HG03571 (cell line): ENCODE measurements at regions not wholly inside any gene's neighbourhood (a gene's known extent, or its start where the extent isn't known, plus 50 kb on each side); places are given as distances from the start of the nearest gene placed in this dataset.
"Not testable (repeated sequence)": the region's sequence is repeated elsewhere in the genome, so short reads cannot be mapped to it uniquely, and the experiment has no call there.

Source experiments
- ATAC-seq: cut with Tn5 transposase; IDR thresholded peaks from one replicate; pipeline ENCODE4 v1.9.1; 2021; ENCODE audit not compliant: unreplicated experiment

DNA sequence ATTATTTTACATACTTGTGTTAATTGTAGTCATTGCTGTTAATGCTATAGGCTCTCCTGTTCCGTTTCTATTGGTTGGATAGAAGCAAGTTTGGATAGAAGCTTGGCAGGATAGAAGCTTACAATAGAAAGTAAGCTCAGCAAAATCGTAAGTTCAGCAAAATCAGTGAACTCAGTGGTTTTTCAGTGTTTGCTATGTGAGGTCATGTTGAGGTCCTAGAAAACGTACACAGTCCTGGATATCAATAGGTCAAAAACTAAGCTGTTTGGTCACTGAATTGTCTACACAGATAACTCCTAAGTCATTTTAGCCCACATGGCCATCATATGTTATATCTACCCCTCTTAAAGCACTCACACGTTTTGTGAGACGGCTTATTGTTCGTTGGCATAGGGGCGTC is 299.4 kb downstream of the MAN2A1 start:
- no peak for ATAC-seq

DNA sequence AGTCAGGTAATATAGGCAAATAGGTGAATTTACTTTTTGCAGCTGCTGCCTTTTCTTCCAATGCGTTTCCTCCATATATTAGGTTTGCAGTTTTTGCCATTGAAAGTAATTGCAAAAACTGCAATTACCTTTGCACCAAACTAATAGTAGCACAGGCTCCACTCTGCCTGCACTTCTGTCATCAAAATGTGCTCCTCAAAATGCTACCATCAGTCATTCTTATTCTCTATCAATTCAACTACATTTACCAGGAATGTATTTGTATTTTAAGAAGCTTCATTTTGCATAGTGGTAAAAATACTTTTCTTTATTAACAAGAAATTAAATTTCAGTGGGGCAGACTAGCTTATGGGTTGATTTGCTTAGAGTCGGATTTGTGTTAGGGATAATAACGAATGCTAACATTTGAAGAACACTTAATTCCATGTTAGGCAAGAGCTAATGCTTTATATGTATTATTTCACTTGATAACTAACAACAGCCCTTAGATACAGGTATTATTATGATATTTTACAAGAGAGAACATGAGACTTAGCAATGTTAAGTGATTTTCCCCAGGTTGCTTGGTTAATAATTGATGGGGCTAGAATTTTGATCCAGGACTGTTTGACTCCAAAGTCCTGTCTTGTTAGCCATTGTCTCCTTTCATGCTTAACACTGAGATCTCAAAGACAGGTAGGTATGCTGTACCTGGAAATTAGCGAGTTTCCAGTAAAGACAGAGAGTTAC is 300.4 kb downstream of the MAN2A1 start:
- ATAC-seq, result no peak

DNA sequence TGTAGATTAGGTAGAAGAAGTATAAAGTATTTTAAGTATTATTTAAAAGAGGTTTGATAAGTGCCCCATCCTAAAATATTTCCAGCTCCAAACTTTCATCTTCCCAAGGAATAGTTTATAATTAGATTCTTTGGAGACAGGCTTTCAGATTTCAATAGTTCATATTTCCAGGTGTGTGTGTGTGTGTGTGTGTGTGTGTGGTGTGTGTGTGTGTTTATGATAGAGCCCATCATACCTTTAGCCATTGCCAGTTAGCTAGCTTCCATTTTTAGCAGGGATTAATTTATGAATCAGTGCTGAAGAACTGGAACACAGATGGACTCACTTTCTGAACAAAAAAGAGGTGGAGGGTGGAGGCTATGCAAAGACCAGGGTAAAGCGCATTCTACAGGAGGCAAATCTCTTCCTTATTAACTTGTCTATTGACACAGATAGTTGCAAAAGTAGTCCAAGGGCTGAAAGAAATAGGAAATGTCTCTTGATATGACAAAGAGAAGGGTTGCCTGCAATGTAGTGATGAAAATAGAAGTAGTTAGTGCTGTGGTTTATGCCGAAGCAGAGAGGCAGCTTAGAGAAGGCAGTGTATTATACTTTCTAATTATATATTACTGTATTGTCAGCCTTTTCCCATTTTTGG is 301.1 kb downstream of the MAN2A1 start:
- ATAC-seq, result no peak

DNA sequence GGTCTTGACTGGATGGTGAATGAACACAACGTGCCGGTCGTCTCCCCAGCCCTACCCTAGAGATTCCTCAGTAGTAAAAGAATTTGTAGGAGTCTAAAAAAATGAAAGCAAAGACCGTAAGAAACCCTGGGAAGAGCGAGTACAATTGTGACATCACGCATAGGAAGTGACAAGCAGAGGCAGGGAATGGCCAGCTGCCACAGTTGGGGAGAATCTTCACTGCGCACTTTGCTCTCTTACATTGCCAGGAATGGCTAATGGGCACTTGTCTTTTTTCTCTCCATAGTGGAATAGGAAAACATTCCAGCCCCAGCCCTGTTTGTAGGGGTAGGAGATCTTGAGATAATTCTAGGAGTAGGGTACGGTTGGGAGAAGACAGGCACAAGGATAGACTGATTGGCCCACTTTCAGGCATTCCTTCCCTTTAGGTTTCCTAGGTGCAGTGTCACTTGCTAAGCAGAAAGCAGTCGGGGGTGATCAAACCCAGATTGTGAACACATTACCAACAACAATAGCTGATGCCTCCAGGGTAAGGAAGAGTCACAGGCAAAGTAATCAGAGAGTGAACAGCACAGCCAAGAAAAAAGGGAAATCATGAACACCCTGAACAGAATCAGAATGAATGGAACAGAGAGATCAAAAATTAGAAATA is 302.7 kb downstream of the MAN2A1 start:
- no peak for ATAC-seq

DNA sequence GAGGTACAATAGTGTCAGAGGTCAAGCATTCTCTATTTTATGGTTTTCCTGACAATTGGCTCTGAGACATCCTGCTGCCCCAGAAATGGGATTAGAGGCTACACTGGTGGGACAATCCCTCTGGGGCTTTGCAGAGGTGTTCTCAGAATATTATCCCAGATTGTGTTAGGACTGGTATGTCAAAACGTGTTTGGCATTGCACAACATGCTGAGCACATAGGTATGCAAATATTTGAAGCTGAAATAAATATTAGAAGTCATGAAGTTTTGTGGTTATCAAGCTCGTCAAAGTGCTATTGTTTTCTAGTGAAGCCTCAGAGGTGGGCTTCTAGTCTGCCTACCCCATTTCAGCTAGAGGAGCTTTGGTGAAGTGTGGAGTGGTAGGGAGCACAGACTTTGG is 304.4 kb downstream of the MAN2A1 start:
- ATAC-seq, result no peak

DNA sequence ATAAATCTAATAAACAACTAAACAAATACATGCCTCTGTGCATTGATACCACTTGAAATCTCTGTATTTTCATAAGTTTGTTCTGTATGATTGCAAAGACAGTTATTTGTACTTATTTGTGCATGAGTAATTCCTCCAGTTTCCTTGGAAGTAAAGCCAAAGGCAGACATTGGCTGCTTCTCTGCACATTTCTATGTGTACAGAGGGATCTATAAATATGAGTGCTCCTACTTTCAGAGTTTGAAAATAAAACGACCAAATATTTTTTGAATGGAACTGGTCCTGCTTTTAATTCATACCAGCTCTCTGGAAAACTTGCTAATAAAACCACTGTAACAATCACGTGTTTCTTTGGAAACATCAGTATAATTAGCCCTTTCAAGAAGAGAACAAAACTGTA is 306.5 kb downstream of the MAN2A1 start:
- ATAC-seq, result no peak

DNA sequence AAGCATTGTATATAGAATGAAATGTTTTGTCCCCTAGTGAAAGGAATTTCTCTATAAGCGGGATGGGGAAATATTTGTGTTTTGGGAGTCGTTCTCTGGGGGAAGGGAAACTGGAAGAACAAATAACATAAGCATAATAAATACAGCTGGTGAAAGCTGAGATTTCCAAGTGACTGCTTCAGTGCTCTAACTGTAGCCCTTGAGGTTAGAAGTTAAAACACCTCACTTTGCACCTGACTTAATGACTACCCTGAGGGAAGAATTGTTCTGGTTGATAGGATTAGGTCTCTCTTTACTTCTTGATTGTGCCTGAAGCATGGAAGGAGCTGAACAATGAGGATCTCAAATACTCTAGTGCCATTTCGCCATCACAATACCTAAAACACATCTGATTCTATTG is 307.4 kb downstream of the MAN2A1 start:
- no peak for ATAC-seq

DNA sequence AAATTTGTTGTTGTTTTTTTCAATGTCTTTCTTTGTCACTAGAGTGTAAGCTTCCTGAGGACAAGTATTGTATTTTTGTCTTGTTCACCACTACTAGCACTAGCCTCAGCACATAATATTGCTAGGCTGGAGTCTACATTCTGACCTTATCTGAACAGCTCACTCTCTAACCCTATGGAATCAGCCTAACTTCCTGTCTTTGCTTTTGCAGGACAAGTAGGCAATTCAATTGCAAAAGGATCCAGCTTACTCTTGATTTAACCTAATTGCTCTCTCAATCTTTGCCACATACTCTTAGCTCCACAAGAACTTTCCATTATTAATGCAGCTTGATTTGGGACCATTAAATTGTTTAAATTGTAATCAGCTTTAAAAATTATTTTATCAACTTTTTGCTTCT is 308.5 kb downstream of the MAN2A1 start:
- ATAC-seq, result no peak

DNA sequence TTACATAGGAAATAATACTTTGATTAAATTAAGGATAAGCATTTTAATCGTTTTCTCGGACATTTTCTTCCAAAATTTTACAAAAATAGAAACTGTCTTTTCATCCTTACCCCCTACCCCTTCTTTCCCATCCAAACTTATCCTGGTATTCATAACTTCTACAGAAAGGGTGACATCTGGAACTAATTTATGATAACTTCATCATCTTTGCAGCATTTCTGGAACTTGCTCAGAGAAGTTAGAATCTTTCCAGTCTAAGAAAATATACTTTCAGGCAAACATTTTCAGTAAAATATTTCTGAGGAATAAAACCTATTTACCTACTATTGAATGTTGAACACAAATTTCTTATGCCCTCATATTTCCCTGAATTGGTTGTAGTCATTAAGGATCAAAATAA is 309.0 kb downstream of the MAN2A1 start:
- ATAC-seq, result no peak

DNA sequence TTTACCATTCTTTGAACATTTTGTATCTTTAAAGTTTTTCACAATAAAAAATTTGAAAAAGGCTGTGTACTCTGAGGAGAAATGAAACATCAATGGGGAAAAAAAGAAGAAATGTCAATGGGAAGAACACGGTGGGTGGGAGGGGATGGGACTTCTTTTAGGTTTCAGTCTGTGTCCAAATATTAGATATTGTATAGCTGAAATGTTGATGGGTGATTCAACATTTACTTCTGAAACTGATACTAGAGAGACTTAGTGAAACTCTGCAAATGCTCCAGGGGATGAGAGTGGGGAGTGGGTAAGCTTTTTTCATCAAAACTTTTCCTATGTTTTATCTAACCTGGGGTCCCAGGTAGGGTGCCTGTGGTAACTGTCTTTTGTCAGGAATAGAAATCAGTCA is 311.9 kb downstream of the MAN2A1 start:
- no peak for ATAC-seq

DNA sequence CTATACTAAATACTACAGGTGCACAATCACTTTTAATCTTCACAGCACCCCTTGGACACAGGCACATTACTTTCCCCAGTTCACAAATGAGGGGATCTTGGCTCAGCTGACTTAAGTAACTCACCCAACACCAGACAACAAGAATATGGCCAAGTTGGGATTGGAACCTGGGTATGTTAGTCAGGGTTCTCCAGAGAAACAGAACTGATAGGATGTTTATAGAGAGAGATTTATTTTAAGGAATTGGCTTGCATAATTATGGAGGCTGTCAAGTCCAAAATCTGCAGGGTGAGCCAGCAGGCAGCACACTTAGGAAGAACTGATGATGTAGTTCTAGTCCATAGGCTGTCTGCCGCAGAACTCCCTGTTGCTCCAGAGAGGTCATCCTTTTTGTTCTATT is 312.9 kb downstream of the MAN2A1 start:
- ATAC-seq, result no peak

DNA sequence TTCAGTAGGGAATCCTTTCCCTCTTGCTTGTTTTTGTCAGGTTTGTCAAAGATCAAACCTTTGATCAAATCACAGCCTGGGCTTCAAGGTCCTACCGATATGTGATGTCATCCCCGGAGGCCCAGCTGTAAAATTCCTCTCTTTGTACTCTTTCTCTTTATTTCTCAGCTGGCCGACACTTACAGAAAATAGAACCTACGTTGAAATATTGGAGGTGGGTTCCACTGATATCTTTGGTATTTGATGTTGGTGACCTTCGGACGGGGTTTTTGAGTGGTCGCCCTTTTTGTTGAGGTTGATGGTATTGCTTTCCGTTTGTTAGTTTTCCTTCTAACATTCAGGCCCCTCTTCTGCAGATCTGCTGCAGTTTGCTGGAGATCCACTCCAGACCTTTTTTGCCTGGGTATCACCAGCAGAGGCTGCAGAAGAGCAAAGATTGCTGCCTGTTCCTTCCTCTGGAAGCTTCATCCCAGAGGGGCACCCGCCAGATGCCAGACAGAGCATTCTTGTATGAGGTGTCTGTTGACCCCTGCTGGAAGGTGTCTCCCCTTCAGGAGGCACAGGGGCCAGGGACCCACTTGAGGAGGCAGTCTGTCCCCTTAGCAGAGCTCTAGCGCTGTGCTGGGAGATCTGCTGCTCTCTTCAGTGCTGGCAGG is 316.3 kb downstream of the MAN2A1 start:
- not testable (repeated sequence) for ATAC-seq

DNA sequence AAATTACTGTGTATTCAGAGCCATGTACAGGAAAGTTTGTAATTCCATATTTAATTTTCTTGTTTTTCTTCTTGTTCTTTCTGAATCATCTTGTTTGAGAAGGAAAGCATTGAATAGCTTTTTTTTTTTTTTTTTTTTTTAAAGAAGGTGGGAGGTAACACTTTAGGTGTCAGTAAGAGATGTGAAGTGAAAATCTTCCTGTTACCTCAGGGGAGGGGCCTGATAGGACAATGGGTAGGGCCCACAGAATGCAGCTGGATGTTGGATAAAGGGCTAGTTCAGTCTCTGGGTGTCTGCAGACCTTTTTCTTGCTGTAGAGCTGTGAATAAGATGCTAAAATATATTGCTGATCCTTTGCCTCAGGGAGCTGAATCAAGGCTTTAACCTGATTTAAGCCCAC is 317.4 kb downstream of the MAN2A1 start:
- no peak for ATAC-seq

DNA sequence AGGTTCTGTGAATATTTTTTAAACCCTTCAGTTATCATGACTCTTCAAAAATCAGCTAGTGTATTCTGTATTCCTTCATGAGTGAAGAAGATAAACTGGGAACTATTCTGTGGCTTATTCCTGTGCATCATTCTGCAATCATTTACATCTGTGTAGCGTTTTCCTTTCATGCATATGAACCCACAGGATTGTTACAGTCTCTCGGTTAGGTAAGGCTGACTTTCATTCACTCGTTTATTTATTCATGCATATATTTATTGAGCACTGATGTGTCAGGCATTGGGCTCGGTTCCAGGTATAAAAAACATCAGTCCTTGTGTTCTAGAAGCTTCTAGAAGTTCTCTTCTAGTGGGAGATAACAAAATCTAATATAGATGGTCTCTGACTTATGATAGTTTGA is 318.4 kb downstream of the MAN2A1 start:
- ATAC-seq, result no peak

DNA sequence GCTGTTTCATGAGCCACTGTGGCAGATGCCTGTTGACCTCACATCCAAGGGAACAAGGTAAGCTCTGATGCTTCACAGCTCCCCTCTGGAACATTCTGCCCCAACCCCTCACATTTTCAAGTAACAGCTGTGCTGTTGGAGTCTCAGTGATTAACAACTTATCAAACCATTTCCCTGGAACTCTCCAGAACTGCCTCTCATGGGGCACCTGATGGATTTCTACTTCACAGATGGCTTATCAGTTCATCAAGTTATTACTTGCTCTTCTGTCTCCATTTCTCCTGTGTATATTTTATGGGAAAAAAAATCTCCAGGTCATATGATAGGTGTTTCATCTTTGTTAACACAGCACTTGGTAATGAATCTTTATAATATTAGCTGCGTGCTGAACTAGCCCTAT is 322.4 kb downstream of the MAN2A1 start:
- ATAC-seq, result no peak

DNA sequence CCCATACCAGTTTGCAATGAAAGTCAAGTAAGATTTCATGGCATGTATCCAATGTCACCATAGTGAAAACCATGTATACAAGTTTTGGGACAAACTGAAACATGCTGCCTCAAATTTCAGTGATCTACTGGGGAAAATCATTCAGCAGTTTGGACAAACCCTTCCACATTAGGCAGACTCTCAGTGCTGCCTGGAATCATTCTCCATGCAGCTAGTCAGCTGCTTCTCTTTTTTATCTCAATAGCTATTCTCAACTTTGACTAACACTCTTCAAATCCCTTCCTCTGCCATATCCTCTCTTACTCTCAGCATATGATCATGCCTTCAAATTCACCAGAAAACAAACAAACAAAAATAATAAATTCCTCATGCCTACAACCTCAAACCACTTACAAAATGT is 323.3 kb downstream of the MAN2A1 start:
- ATAC-seq, result no peak

DNA sequence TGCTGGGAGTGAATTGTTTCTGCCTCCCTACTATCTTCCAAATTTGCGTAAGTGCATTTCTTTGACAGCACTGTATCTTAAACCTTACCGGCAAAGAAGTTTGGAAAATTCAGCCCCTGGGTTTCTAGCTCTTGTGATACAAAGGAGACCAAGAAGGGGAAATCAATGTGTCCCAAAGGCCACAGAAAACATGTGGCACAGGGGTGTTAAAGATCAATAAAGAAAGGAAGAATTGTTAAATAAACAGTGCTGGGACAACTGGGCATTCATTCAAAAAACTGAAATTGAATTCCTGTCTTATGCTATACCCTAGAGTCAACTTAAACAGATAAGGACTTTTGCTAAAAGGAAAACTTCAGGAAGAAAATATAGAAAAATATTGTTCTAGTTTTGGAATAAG is 328.1 kb downstream of the MAN2A1 start:
- no peak for ATAC-seq

DNA sequence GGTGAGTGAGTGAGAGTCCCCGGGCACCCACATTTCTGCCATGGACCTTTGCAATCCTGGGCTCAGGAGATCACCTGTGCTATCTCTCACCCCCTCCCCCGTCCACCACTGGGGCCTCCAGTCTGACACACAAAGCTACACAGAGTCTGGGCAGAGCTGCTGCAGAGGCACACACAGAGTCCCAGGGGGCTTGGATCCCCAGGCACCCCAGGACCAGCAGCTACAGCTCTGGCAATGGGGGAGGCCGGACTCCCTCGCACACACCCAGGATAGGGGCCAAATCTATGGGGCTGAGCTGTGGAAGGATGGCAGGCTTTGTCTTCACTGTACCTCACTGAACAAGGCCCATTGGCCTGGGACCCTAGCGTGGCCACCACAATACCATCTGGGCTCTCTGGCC is 328.8 kb downstream of the MAN2A1 start:
- ATAC-seq, result no peak

DNA sequence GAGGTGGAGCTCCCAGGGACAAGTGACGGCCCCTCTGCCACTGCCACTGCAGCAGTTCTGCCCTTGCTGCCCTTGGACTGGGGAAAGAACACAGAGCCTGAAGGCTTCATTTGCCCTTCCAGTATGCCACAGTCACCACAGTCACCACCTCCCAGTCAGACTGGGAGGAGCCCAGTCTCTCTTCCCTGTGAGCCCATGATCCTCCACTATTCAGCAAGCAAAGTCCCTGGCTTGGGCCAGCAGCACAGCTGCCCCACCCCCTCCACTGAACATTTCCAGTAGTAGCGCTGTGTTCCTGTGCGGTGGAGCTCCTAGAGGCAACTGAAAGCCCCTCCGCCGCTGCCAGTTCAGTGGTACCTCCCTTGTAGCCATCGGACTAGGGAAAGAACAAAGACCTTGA is 329.4 kb downstream of the MAN2A1 start:
- ATAC-seq, result no peak

DNA sequence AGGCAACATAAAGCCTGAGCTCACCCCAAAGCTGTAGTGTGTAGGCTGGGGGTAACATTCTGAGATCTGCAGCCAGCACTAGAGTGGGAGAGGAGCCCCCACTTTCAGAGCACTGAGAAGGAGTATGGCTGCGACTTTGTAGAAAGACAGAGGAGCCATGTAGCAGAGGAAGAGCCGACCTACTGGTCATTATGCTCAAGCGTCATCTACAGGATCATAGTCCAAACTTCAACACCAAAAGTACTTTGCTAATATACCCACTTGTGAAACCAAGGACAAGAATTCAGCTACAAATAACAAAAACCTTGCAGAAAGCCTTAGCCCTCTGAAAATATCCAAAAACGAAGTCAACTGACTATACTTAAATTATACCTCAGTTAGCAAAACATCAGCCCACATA is 330.1 kb downstream of the MAN2A1 start:
- ATAC-seq, result no peak

DNA sequence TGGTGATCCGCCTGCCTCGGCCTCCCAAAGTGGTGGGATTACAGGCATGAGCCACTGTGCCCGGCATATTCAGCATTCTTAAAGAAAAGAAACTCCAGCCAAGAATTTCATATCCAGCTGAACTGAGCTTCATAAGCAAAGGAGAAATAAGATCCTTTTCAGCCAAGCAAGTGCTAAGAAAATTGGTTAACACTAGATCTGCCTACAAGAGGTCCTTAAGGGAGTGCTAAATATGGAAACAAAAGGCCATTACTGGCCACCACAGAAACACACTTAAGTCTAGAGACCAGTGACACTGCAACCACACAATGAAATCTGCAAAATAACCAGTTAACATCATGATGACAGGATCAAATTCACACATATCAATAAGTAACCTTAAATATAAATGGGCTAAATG is 331.5 kb downstream of the MAN2A1 start:
- ATAC-seq, result no peak

DNA sequence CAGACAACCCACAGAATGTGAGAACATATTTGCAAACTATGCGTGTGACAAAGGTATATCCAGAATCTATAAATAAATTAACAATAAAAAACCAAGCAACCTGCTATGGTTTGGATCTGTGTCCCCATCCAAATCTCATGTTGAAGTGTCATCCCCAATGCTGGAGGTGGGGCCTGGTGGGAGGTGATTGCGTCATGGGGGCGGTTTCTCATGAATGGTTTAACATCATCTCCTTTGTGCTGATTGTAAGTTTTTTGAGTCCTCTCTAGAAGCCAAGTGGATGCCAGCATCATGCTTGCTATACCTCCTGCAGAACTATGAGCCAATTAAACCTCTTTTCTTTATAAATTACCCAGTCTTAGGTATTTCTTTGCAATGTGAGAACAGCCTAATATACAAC is 335.4 kb downstream of the MAN2A1 start:
- ATAC-seq, result no peak
